Parathyroid adenoma (tissue), 2 donors: ENCODE measurements at regions not wholly inside any gene's neighbourhood (a gene's known extent, or its start where the extent isn't known, plus 50 kb on each side); places are given as distances from the start of the nearest gene placed in this dataset.

Source experiments
- H2AFZ ChIP-seq: fragments of 300-600 bp; sonication (generic); one replicate; pipeline ENCODE4 v1.7.0; 2017; ENCODE audit warnings: antibody characterized with exemption, mild to moderate bottlenecking
- H3K27ac ChIP-seq: fragments of 300-600 bp; sonication (generic); one replicate; pipeline ENCODE4 v1.7.0; 2017
- H3K27me3 ChIP-seq: fragments of 300-600 bp; sonication (generic); one replicate; pipeline ENCODE4 v1.7.0; 2017; ENCODE audit warnings: low read length; ENCODE audit not compliant: control insufficient read depth, insufficient read depth
- H3K36me3 ChIP-seq: fragments of 300-600 bp; sonication (generic); one replicate; pipeline ENCODE4 v1.7.0; 2017; ENCODE audit warnings: low read length; ENCODE audit not compliant: control insufficient read depth, insufficient read depth
- H3K4me1 ChIP-seq: fragments of 300-600 bp; sonication (generic); one replicate; pipeline ENCODE4 v1.7.0; 2017; ENCODE audit warnings: control low read depth
- H3K4me2 ChIP-seq: fragments of 300-600 bp; sonication (generic); one replicate; pipeline ENCODE4 v1.7.0; 2017; ENCODE audit warnings: low read length
- H3K4me3 ChIP-seq: fragments of 300-600 bp; sonication (generic); one replicate; pipeline ENCODE4 v1.7.0; 2017; ENCODE audit warnings: low read depth, low read length
- H3K79me2 ChIP-seq: fragments of 300-600 bp; sonication (generic); one replicate; pipeline ENCODE4 v1.7.0; 2017; ENCODE audit warnings: control low read depth
- H3K9ac ChIP-seq: fragments of 300-600 bp; sonication (generic); one replicate; pipeline ENCODE4 v1.7.0; 2017; ENCODE audit warnings: mild to moderate bottlenecking
- H3K9me3 ChIP-seq: fragments of 300-600 bp; sonication (generic); one replicate; pipeline ENCODE4 v1.7.0; 2017; ENCODE audit warnings: low read length; ENCODE audit not compliant: control insufficient read depth
- TF ChIP-seq, protein P1 (sequence below): fragments of 300-600 bp; sonication (generic); IDR thresholded peaks from one replicate; pipeline ENCODE4 v1.7.0; 2017; ENCODE audit warnings: antibody characterized with exemption, mild to moderate bottlenecking
- donor health status: primary hyperparathyroidism.

DNA sequence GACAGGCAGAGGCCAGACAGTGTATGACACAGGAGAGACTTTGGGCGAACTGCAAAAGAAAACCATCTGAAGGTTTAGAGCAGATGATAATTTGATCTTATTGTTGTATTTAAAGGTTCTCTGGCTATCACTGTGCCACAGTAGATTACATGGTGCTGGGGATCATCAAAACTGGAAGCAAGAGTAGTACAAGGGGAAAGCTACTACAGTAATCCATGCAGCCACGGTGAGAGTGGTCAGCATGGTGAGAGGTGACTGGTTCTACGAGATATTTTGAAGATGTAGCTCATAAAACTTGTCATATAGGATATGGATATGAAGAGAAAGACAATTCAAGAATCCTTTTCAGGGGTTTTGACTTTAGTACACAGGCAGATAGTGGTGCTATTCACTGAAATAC, 194.8 kb upstream of the GULP1 start:
- no peaks in the 10 kb centered on the region for H3K4me1 ChIP-seq
- H3K4me3 ChIP-seq, result no peak overlapping the region
- H3K4me2 ChIP-seq, result no peak overlapping the region
- H3K27ac ChIP-seq, result no peak overlapping the region
- no peaks in the 10 kb centered on the region for H3K36me3 ChIP-seq
- H3K27me3 ChIP-seq, result no peaks in the 10 kb centered on the region
- no peak overlapping the region for H3K9ac ChIP-seq
- no peaks in the 10 kb centered on the region for H3K9me3 ChIP-seq
- H2AFZ ChIP-seq, result no peak overlapping the region
- TF ChIP-seq, protein P1, sequence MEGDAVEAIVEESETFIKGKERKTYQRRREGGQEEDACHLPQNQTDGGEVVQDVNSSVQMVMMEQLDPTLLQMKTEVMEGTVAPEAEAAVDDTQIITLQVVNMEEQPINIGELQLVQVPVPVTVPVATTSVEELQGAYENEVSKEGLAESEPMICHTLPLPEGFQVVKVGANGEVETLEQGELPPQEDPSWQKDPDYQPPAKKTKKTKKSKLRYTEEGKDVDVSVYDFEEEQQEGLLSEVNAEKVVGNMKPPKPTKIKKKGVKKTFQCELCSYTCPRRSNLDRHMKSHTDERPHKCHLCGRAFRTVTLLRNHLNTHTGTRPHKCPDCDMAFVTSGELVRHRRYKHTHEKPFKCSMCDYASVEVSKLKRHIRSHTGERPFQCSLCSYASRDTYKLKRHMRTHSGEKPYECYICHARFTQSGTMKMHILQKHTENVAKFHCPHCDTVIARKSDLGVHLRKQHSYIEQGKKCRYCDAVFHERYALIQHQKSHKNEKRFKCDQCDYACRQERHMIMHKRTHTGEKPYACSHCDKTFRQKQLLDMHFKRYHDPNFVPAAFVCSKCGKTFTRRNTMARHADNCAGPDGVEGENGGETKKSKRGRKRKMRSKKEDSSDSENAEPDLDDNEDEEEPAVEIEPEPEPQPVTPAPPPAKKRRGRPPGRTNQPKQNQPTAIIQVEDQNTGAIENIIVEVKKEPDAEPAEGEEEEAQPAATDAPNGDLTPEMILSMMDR, result no peak
- no peaks in the 10 kb centered on the region for H3K79me2 ChIP-seq

GRCh38 chr2:188102881-188103280, 188.8 kb upstream of the GULP1 start:
- Histone ChIP-seq H2AFZ (no peak overlapping the region), H3K27ac (no peak overlapping the region), H3K9me3 (no peaks in the 10 kb centered on the region), H3K79me2 (no peaks in the 10 kb centered on the region), H3K4me1 (no peaks in the 10 kb centered on the region), H3K9ac (no peak overlapping the region), H3K4me2 (no peak overlapping the region), H3K27me3 (no peaks in the 10 kb centered on the region), H3K4me3 (no peak overlapping the region), H3K36me3 (no peaks in the 10 kb centered on the region)
- TF ChIP-seq, protein P1, result no peak

DNA sequence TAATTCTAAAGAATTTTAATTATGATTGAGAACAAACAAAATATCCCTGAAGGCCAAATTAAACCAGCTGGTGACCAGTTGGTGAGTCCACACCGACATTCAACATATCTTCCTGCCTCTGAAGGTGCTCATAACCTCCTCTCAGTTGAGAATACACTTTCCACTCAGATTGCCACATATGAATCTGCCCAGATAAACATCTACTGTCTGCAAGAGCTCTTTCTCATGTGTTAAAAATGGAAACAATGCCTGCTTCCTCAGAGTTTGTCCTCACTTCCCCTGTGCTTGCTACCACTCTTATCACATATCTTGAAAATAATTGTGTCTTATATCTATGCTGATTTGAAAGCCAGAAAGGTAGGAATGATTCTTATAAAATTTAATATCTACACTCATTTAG, 177.7 kb upstream of the GULP1 start:
- H3K4me3 ChIP-seq, result no peak overlapping the region

GRCh38 chr2:188117706-188118105, 174.0 kb upstream of the GULP1 start:
- Histone ChIP-seq H3K79me2 (no peaks in the 10 kb centered on the region), H3K36me3 (no peaks in the 10 kb centered on the region), H3K27me3 (no peaks in the 10 kb centered on the region), H3K4me1 (no peaks in the 10 kb centered on the region), H3K4me3 (no peak overlapping the region), H3K9me3 (no peaks in the 10 kb centered on the region), H3K27ac (no peak overlapping the region), H3K9ac (no peak overlapping the region), H3K4me2 (no peak overlapping the region), H2AFZ (no peak overlapping the region)
- TF ChIP-seq, protein P1, result no peak

More for the DNA sequence above, 177.7 kb upstream of the GULP1 start:
- no peaks in the 10 kb centered on the region for H3K27me3 ChIP-seq
- no peaks in the 10 kb centered on the region for H3K9me3 ChIP-seq
- no peaks in the 10 kb centered on the region for H3K36me3 ChIP-seq
- no peaks in the 10 kb centered on the region for H3K79me2 ChIP-seq
- H2AFZ ChIP-seq, result no peak overlapping the region
- no peak overlapping the region for H3K27ac ChIP-seq
- H3K4me2 ChIP-seq, result no peak overlapping the region
- TF ChIP-seq, protein P1, result no peak
- no peaks in the 10 kb centered on the region for H3K4me1 ChIP-seq
- H3K9ac ChIP-seq, result no peak overlapping the region

DNA sequence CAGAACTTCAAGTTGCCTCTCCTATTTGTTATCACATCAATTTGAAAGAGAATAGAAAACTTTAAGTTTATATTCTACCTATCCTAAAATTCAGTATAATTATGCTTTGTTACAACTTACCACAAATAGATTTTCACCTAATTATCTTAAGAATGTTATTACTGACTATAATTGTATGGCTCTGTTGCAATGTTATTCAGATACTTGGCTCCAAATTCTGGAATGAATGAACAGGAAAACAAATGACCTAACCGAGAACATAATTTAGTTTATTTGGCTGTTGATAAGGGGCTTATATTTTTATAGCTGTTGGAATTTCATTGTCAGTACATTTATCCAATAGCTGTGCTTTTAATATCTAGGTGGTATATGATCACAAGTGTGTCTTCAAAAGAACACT, 173.2 kb upstream of the GULP1 start:
- H3K9ac ChIP-seq, result no peak overlapping the region
- H3K4me2 ChIP-seq, result no peak overlapping the region
- TF ChIP-seq, protein P1, result no peak
- no peaks in the 10 kb centered on the region for H3K4me1 ChIP-seq
- no peak overlapping the region for H3K4me3 ChIP-seq
- no peaks in the 10 kb centered on the region for H3K36me3 ChIP-seq
- H3K27me3 ChIP-seq, result no peaks in the 10 kb centered on the region
- H3K79me2 ChIP-seq, result no peaks in the 10 kb centered on the region
- no peaks in the 10 kb centered on the region for H3K9me3 ChIP-seq
- no peak overlapping the region for H2AFZ ChIP-seq
- H3K27ac ChIP-seq, result no peak overlapping the region
